DOHH2 (cell line): ENCODE measurements at regions not wholly inside any gene's neighbourhood (a gene's known extent, or its start where the extent isn't known, plus 50 kb on each side); places are given as distances from the start of the nearest gene placed in this dataset.

Experiments used
- H3F3A ChIP-seq: fragments of 200-600 bp; sonication (generic), shearing (Covaris generic); 2 replicates; pipeline ENCODE4 v1.6.0; 2016; ENCODE audit warnings: antibody characterized with exemption, mild to moderate bottlenecking; ENCODE audit not compliant: control insufficient read depth, insufficient read depth
- H3K27ac ChIP-seq: fragments of 200-600 bp; sonication (generic); 2 replicates; pipeline ENCODE4 v1.5.1; 2014; ENCODE audit warnings: low read depth, mild to moderate bottlenecking, low read length, moderate library complexity
- H3K27me3 ChIP-seq: fragments of 200-600 bp; sonication (generic); 2 replicates; pipeline ENCODE4 v1.6.1; 2014; ENCODE audit warnings: mild to moderate bottlenecking, low read length, mixed read lengths; ENCODE audit not compliant: control insufficient read depth
- H3K36me3 ChIP-seq: fragments of 200-600 bp; sonication (generic); 2 replicates; pipeline ENCODE4 v1.6.1; 2014; ENCODE audit warnings: mild to moderate bottlenecking, low read length, moderate library complexity, mixed read lengths; ENCODE audit not compliant: control insufficient read depth
- H3K4me1 ChIP-seq: fragments of 200-600 bp; sonication (generic); 2 replicates; pipeline ENCODE4 v1.6.1; 2014; ENCODE audit warnings: mild to moderate bottlenecking, low read length, mixed read lengths; ENCODE audit not compliant: control insufficient read depth
- H3K4me2 ChIP-seq: fragments of 200-600 bp; sonication (generic); 2 replicates; pipeline ENCODE4 v1.6.0; 2014; ENCODE audit warnings: mild to moderate bottlenecking, low read length, moderate library complexity
- H3K4me3 ChIP-seq: fragments of 200-600 bp; sonication (generic); 2 replicates; pipeline ENCODE4 v1.5.1; 2014; ENCODE audit warnings: mild to moderate bottlenecking, low read length, mixed read lengths
- H3K79me2 ChIP-seq: fragments of 200-600 bp; sonication (generic); 2 replicates; pipeline ENCODE4 v1.6.1; 2014; ENCODE audit warnings: mild to moderate bottlenecking, low read length, mixed read lengths; ENCODE audit not compliant: control insufficient read depth
- H3K9me2 ChIP-seq: fragments of 200-600 bp; sonication (generic); replicated peaks from 2 replicates; pipeline ENCODE4 v1.6.1; 2014; ENCODE audit warnings: mild to moderate bottlenecking, low read length, mixed read lengths; ENCODE audit not compliant: control insufficient read depth
- H3K9me3 ChIP-seq: fragments of 200-600 bp; sonication (generic); 2 replicates; pipeline ENCODE4 v1.6.1; 2014; ENCODE audit warnings: antibody characterized with exemption, low read length, mixed read lengths; ENCODE audit not compliant: control insufficient read depth, insufficient read depth
- H4K20me1 ChIP-seq: fragments of 200-600 bp; sonication (generic); 2 replicates; pipeline ENCODE4 v1.6.0; 2014; ENCODE audit warnings: low read depth, mild to moderate bottlenecking, antibody characterized with exemption, low read length, moderate library complexity; ENCODE audit not compliant: control insufficient read depth, insufficient read depth
- CTCF ChIP-seq: fragments of 200-600 bp; sonication (generic); IDR thresholded peaks from one replicate; pipeline ENCODE4 v1.5.1; 2014; ENCODE audit warnings: antibody characterized with exemption, mild to moderate bottlenecking, low read depth, low read length; ENCODE audit not compliant: poor library complexity, severe bottlenecking
- EZH2phosphoT487 ChIP-seq: fragments of 200-600 bp; sonication (generic); IDR thresholded peaks from 2 replicates; pipeline ENCODE4 v1.6.1; 2017; ENCODE audit warnings: borderline replicate concordance, mild to moderate bottlenecking, antibody characterized with exemption, low read length, moderate library complexity, mixed read lengths

- H3K4me2 ChIP-seq, result no peak overlapping the region
- H3K27ac ChIP-seq, result no peak overlapping the region
- no peak overlapping the region for H3K4me3 ChIP-seq
- no peaks in the 10 kb centered on the region for H3K4me1 ChIP-seq
- no peak for TF ChIP-seq CTCF
- TF ChIP-seq EZH2phosphoT487, result no peak
- H3K9me2 ChIP-seq, result no peaks in the 10 kb centered on the region
- H3K79me2 ChIP-seq, result no peaks in the 10 kb centered on the region
- no peaks in the 10 kb centered on the region for H3K36me3 ChIP-seq
- no peaks in the 10 kb centered on the region for H4K20me1 ChIP-seq
- H3K27me3 ChIP-seq, result no peaks in the 10 kb centered on the region
- H3K9me3 ChIP-seq, result no peaks in the 10 kb centered on the region
- H3F3A ChIP-seq, result no peaks in the 10 kb centered on the region
These were observed 154.6 kb upstream of the TSHZ2 start for GRCh38 chr20:52817511-52817910.

- no peaks in the 10 kb centered on the region for H3K36me3 ChIP-seq
- H3K79me2 ChIP-seq, result no peaks in the 10 kb centered on the region
- no peaks in the 10 kb centered on the region for H3K9me2 ChIP-seq
- H3K4me1 ChIP-seq, result no peaks in the 10 kb centered on the region
- H3K9me3 ChIP-seq, result no peaks in the 10 kb centered on the region
- H3K27ac ChIP-seq, result no peak overlapping the region
- H4K20me1 ChIP-seq, result no peaks in the 10 kb centered on the region
- H3F3A ChIP-seq, result no peaks in the 10 kb centered on the region
- H3K4me2 ChIP-seq, result no peak overlapping the region
- no peak overlapping the region for H3K4me3 ChIP-seq
- H3K27me3 ChIP-seq, result no peaks in the 10 kb centered on the region
- no peak for TF ChIP-seq CTCF
- TF ChIP-seq EZH2phosphoT487, result no peak
These were observed 157.8 kb upstream of the TSHZ2 start for GRCh38 chr20:52814371-52814770.

GRCh38 chr20:52812231-52812847 lies 159.8 kb upstream of the TSHZ2 start:
- no peaks in the 10 kb centered on the region for H3K36me3 ChIP-seq
- H3K9me2 ChIP-seq, result no peaks in the 10 kb centered on the region
- H3K27me3 ChIP-seq, result no peaks in the 10 kb centered on the region
- H3K4me3 ChIP-seq, result no peak overlapping the region
- no peaks in the 10 kb centered on the region for H3K4me1 ChIP-seq
- no peaks in the 10 kb centered on the region for H3F3A ChIP-seq
- no peaks in the 10 kb centered on the region for H3K79me2 ChIP-seq
- no peaks in the 10 kb centered on the region for H3K9me3 ChIP-seq
- no peak overlapping the region for H3K4me2 ChIP-seq
- TF ChIP-seq EZH2phosphoT487 (no peak), CTCF (peak; percentile 44)
- no peaks in the 10 kb centered on the region for H4K20me1 ChIP-seq
- no peak overlapping the region for H3K27ac ChIP-seq

GRCh38 chr20:52809003-52809402 lies 163.2 kb upstream of the TSHZ2 start:
- Histone ChIP-seq H4K20me1 (no peaks in the 10 kb centered on the region), H3K4me3 (no peak overlapping the region), H3K9me3 (no peaks in the 10 kb centered on the region), H3K27me3 (no peaks in the 10 kb centered on the region), H3K4me2 (no peak overlapping the region), H3F3A (no peaks in the 10 kb centered on the region), H3K9me2 (no peaks in the 10 kb centered on the region), H3K27ac (no peak overlapping the region), H3K36me3 (no peaks in the 10 kb centered on the region), H3K4me1 (no peaks in the 10 kb centered on the region), H3K79me2 (no peaks in the 10 kb centered on the region)
- TF ChIP-seq EZH2phosphoT487, result no peak
